ENCODE measurements at regions not wholly inside any gene's neighbourhood (a gene's known extent, or its start where the extent isn't known, plus 50 kb on each side); places are given as distances from the start of the nearest gene placed in this dataset.

- H4K20me1 ChIP-seq (ENCODE audit: control insufficient read depth, insufficient read depth) = no peaks in the 10 kb centered on the region
- no peak for DNase-seq (ENCODE audit: low read depth, low spot score)
- no TSS peak for BruUV-seq (replicated peaks)
- intact Hi-C loops (cut with micrococcal nuclease; ENCODE audit: unreplicated experiment) (no loop called here), in situ Hi-C loops (cut with MboI) (no loop called here)
- H3K36me3 ChIP-seq (ENCODE audit: control insufficient read depth in 2 of 2, insufficient read depth in 2 of 2, low read length in 1 of 2) = no peaks in the 10 kb centered on the region
- H3K79me2 ChIP-seq (ENCODE audit: control insufficient read depth, insufficient read depth, low read length) = no peaks in the 10 kb centered on the region
- WGBS (ENCODE audit: insufficient coverage, insufficient replicate concordance, low lambda C conversion rate, missing lambda C conversion rate) = 69% methylated on average over 14 of the region's 14 CpGs
- H3K4me1 ChIP-seq (ENCODE audit: control insufficient read depth, insufficient read depth, low read length) = no peaks in the 10 kb centered on the region
- H3K4me3 ChIP-seq = no peak overlapping the region
- no peak overlapping the region for H3K27ac ChIP-seq (ENCODE audit: control insufficient read depth, insufficient read depth)
- ATAC-seq = no peak
- ChIA-PET RAD21 (ENCODE audit: unreplicated experiment) (no interaction called here), POLR2A (no interaction called here), CTCF (interaction anchor here (0.6 kb wide), 1 partner anchor 13 kb away, joined by 3 read pairs; no protein-coding TSS in a partner anchor), SMC1A (ENCODE audit: uncharacterized antibody, unreplicated experiment) (no interaction called here)
- no peak overlapping the region for H2AFZ ChIP-seq (ENCODE audit: control insufficient read depth, low read depth, low read length)
- no peaks in the 10 kb centered on the region; a peak in 2 of 4 replicates for H3K27me3 ChIP-seq (replicated peaks in 1 of 2; ENCODE audit: control insufficient read depth in 2 of 2, insufficient read depth in 2 of 2, low read length in 1 of 2)
- no peak overlapping the region for H3K4me2 ChIP-seq (ENCODE audit: control insufficient read depth, insufficient read depth)
- no peak overlapping the region for H3K9ac ChIP-seq (ENCODE audit: control insufficient read depth, insufficient read depth, low read length)
- TF ChIP-seq SMAD5 (IDR thresholded peaks at IDR 0.05; ENCODE audit: low read depth) (no peak), FOXK2 (IDR thresholded peaks at IDR 0.05) (no peak), ZBTB11 (CRISPR knock-in tag; IDR thresholded peaks at IDR 0.05) (no peak), ZBED1 (IDR thresholded peaks at IDR 0.05; ENCODE audit: borderline replicate concordance) (no peak), IRF5 (IDR thresholded peaks at IDR 0.05; ENCODE audit: borderline replicate concordance) (no peak), MTA2 (IDR thresholded peaks at IDR 0.05; ENCODE audit: low read depth) (no peak), IRF4 (IDR thresholded peaks at IDR 0.05; ENCODE audit: low read depth, low read length) (no peak), LARP7 (IDR thresholded peaks at IDR 0.05) (no peak), BACH1 (IDR thresholded peaks at IDR 0.05; ENCODE audit: borderline replicate concordance) (no peak), MTA3 (IDR thresholded peaks at IDR 0.05; ENCODE audit: borderline replicate concordance, low read length) (no peak), NFYA (IDR thresholded peaks at IDR 0.05; ENCODE audit: borderline replicate concordance, low read depth, low read length) (no peak), PKNOX1 (IDR thresholded peaks at IDR 0.05) (no peak), MYB (IDR thresholded peaks at IDR 0.05; ENCODE audit: borderline replicate concordance, low read depth, low read length) (no peak), ETV6 (conservative IDR thresholded peaks at IDR 0.05 in 1 of 2, IDR thresholded peaks at IDR 0.05 in 1 of 2; ENCODE audit: borderline replicate concordance in 1 of 2, low read depth in 1 of 2) (no peak), SREBF1 (IDR thresholded peaks at IDR 0.05; ENCODE audit: low read length) (no peak), IKZF2 (IDR thresholded peaks at IDR 0.05) (no peak), SRF (IDR thresholded peaks at IDR 0.05; ENCODE audit: low read depth in 2 of 2, low read length in 2 of 2) (no peak)
- TF ChIP-seq, protein P1, sequence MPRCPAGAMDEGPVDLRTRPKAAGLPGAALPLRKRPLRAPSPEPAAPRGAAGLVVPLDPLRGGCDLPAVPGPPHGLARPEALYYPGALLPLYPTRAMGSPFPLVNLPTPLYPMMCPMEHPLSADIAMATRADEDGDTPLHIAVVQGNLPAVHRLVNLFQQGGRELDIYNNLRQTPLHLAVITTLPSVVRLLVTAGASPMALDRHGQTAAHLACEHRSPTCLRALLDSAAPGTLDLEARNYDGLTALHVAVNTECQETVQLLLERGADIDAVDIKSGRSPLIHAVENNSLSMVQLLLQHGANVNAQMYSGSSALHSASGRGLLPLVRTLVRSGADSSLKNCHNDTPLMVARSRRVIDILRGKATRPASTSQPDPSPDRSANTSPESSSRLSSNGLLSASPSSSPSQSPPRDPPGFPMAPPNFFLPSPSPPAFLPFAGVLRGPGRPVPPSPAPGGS (IDR thresholded peaks at IDR 0.05; ENCODE audit: borderline replicate concordance, insufficient read depth, low read depth, low read length, poor library complexity, severe bottlenecking) = no peak
- no peak for FAIRE-seq
- H3K9me3 ChIP-seq (replicated peaks; ENCODE audit: control insufficient read depth, insufficient read depth, low read length) = no peaks in the 10 kb centered on the region
These were observed 431.9 kb upstream of the SULF2 start for GRCh38 chr20:48217190-48217589.
